K562 (cell line): ENCODE measurements at regions not wholly inside any gene's neighbourhood (a gene's known extent, or its start where the extent isn't known, plus 50 kb on each side); places are given as distances from the start of the nearest gene placed in this dataset.

Source experiments
- ATAC-seq: fragments of 200-7000 bp; cut with Tn5 transposase; 3 replicates; pipeline ENCODE4 v1.9.1; 2020; ENCODE audit warnings: moderate library complexity
- BruUV-seq: library from RNA; stranded (reverse); fragments of 400-500 nt; replicated peaks from 2 replicates; lab custom pipeline; 2021; lab: Mats Ljungman, UMichigan
- CTCF ChIA-PET: fragments of 300-600 bp; formaldehyde crosslinking; extraction: SDS; loops from one replicate; lab custom pipeline; 2021; ENCODE audit warnings: low intra/inter-chr PET ratio; lab: Yijun Ruan, JAX
- POLR2A ChIA-PET: fragments of 300-600, 350-650 bp; sonication (Branson Sonifier 250); formaldehyde crosslinking; extraction: SDS; loops from one replicate; lab custom pipeline; 2021; ENCODE audit warnings: antibody characterized with exemption, inconsistent platforms; lab: Yijun Ruan, JAX
- DNase-seq, 4 experiments: peaks; one replicate each; pipeline versions ENCODE4 v3.0.0 to v3.0.0-alpha.2; 2011 to 2018; ENCODE audit warnings: low spot score in 3 of 4, mixed read lengths in 3 of 4; ENCODE audit errors: extremely low read depth in 1 of 4
- FAIRE-seq: peaks from 2 replicates; lab custom pipeline; 2011; peaks lifted over from hg19 to GRCh38; lab: Jason Lieb, UNC
- H2AFZ ChIP-seq: 2 replicates; pipeline ENCODE4 v1.6.0; 2011; ENCODE audit warnings: low read depth, low read length, control low read depth, inconsistent platforms
- H3K27ac ChIP-seq: fragments of 200-600 bp; 3 replicates; pipeline ENCODE4 v1.8.0; 2011; ENCODE audit warnings: low read depth, mild to moderate bottlenecking, control low read depth, inconsistent platforms, low read length, moderate library complexity, mixed read lengths; ENCODE audit errors: extremely low read depth
- H3K27me3 ChIP-seq, 2 experiments: fragments of 300-600 bp in 1 of 2; 2 replicates in 1 of 2; 3 replicates in 1 of 2; pipeline versions ENCODE4 v1.6.0 to v1.8.0; 2011; ENCODE audit warnings: inconsistent platforms in 2 of 2, low read length in 2 of 2, mild to moderate bottlenecking in 1 of 2, mixed read lengths in 1 of 2, moderate library complexity in 1 of 2; ENCODE audit not compliant: control insufficient read depth in 2 of 2, insufficient read depth in 2 of 2
- H3K36me3 ChIP-seq: fragments of 300-600 bp; 3 replicates; pipeline ENCODE4 v1.8.0; 2011; ENCODE audit warnings: mild to moderate bottlenecking, low read length, inconsistent platforms; ENCODE audit not compliant: control insufficient read depth, insufficient read depth
- H3K4me1 ChIP-seq, 2 experiments: fragments of 200-600 bp in 1 of 2; replicated peaks in 1 of 2; 2 replicates in 1 of 2; 3 replicates in 1 of 2; pipeline versions ENCODE4 v1.5.1 to v1.8.0; 2011; ENCODE audit warnings: inconsistent platforms in 2 of 2, low read length in 2 of 2, mild to moderate bottlenecking in 1 of 2, mixed read lengths in 1 of 2, moderate library complexity in 1 of 2; ENCODE audit not compliant: control insufficient read depth in 2 of 2, insufficient read depth in 2 of 2
- H3K4me2 ChIP-seq: 2 replicates; pipeline ENCODE4 v1.6.1; 2011; ENCODE audit warnings: low read length, control low read depth, inconsistent platforms, mixed read lengths; ENCODE audit not compliant: insufficient read depth
- H3K4me3 ChIP-seq: fragments of 200-600 bp; sonication (generic), shearing (Covaris generic); 2 replicates; pipeline ENCODE4 v1.5.1; 2016; ENCODE audit warnings: control low read depth, inconsistent platforms
- H3K79me2 ChIP-seq: fragments of 200-600 bp; 3 replicates; pipeline ENCODE4 v1.8.0; 2011; ENCODE audit warnings: low read length, inconsistent platforms; ENCODE audit not compliant: control insufficient read depth, insufficient read depth
- H3K9ac ChIP-seq, 2 experiments: 2 replicates each; pipeline versions ENCODE4 v1.6.0 to v1.6.1; 2011; ENCODE audit warnings: low read depth in 2 of 2, low read length in 2 of 2, control low read depth in 1 of 2, inconsistent platforms in 1 of 2, mild to moderate bottlenecking in 1 of 2, mixed read lengths in 1 of 2; ENCODE audit not compliant: insufficient read depth in 1 of 2
- H3K9me1 ChIP-seq: one replicate; pipeline ENCODE4 v1.6.0; 2011; ENCODE audit warnings: inconsistent platforms, mild to moderate bottlenecking, low read length, moderate library complexity; ENCODE audit not compliant: control insufficient read depth, insufficient read depth
- H3K9me3 ChIP-seq: replicated peaks from 2 replicates; pipeline ENCODE4 v1.5.1; 2011; ENCODE audit warnings: low read depth, low read length, inconsistent platforms; ENCODE audit not compliant: control insufficient read depth, insufficient read depth
- H4K20me1 ChIP-seq: replicated peaks from 2 replicates; pipeline ENCODE4 v1.6.1; 2011; ENCODE audit warnings: low read length, inconsistent platforms, mixed read lengths; ENCODE audit not compliant: control insufficient read depth, insufficient read depth
- GABPA ChIP-seq: fragments of 200-800 bp; sonication (Bioruptor generic); conservative IDR thresholded peaks from 2 replicates; pipeline ENCODE4 v1.6.1; 2016; ENCODE audit warnings: low read depth, missing genetic modification characterization, missing compliant biosample characterization
- HOXB6 ChIP-seq: fragments of 250-450 bp; sonication (Bioruptor Pico); IDR thresholded peaks from 2 replicates; pipeline ENCODE4 v1.5.1; 2022; ENCODE audit warnings: mild to moderate bottlenecking, borderline replicate concordance
- NELFE ChIP-seq: IDR thresholded peaks from 2 replicates; pipeline ENCODE4 v1.6.1; 2011; ENCODE audit warnings: mild to moderate bottlenecking; ENCODE audit not compliant: insufficient read depth, insufficient read length
- SRSF9 ChIP-seq: fragments of 200-400 bp; formaldehyde crosslinking; IDR thresholded peaks from 2 replicates; pipeline ENCODE4 v1.6.1; 2017; ENCODE audit warnings: low read depth, low read length, borderline replicate concordance
- ZKSCAN1 ChIP-seq: fragments of 150-350 bp; IDR thresholded peaks from 2 replicates; pipeline ENCODE4 v1.6.1; 2016; ENCODE audit warnings: low read depth, low read length
- ZNF133 ChIP-seq: fragments of 250-450 bp; sonication (Bioruptor Pico); IDR thresholded peaks from 2 replicates; pipeline ENCODE4 v1.4.0; 2020; ENCODE audit warnings: mild to moderate bottlenecking
- WGBS: fragments of 100-300 bp; shearing (Covaris generic); methylation state at CpG from one replicate; pipeline ENCODE4 v1.1.6; 2016; ENCODE audit warnings: low coverage, mixed read lengths; ENCODE audit not compliant: insufficient coverage; ENCODE audit errors: missing lambda C conversion rate; 5-methylcytosine and 5-hydroxymethylcytosine counted together
- in situ Hi-C: fragments of 300-500 bp; cut with MboI; formaldehyde crosslinking; loops from 4 replicates; pipeline ENCODE4 v1.15.0; 2018; ENCODE audit warnings: inconsistent platforms, mixed read lengths
- intact Hi-C: fragments of 100-400 bp; cut with micrococcal nuclease; formaldehyde crosslinking; loops from 2 replicates; pipeline ENCODE4 v1.14.2; 2022
- TF ChIP-seq, protein P1 (sequence below): fragments of 450-650 bp; IDR thresholded peaks from 2 replicates; pipeline ENCODE4 v1.6.1; 2016; ENCODE audit warnings: mild to moderate bottlenecking, moderate library complexity
- TF ChIP-seq, protein P2 (sequence below): fragments of 450-650 bp; IDR thresholded peaks from 2 replicates; pipeline ENCODE4 v1.6.1; 2016; ENCODE audit warnings: missing biosample characterization, missing genetic modification characterization
- TF ChIP-seq, protein P3 (sequence below): fragments of 450-650 bp; IDR thresholded peaks from 2 replicates; pipeline ENCODE4 v1.7.0; 2016; ENCODE audit warnings: borderline replicate concordance

DNA sequence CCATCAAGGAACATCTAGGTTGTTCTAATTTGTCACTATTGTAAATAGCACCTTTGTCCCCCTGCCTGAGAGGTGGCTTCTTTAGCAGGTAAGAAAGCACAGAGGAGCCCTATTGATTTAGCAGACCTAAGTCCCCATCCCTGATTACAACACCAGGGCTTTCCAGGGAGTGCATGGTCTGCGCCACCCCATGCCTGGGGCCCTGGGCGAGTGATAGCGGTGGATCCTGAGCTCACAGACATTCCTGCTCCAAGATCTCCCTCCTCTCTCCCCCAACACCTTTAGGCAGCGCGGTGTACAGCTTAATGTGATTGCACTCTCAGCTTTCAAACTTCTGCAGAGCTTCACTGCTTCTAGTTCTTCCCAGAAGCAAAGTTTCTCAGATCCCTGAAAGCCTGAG, 67.4 kb upstream of the WWC1 start:
- no peak overlapping the region for H2AFZ ChIP-seq
- BruUV-seq = no TSS peak
- no peaks in the 10 kb centered on the region for H3K27me3 ChIP-seq
- no peaks in the 10 kb centered on the region for H3K9me1 ChIP-seq
- DNase-seq (no peak), ATAC-seq (no peak), FAIRE-seq (no peak)
- no peaks in the 10 kb centered on the region for H3K4me1 ChIP-seq
- no peak overlapping the region for H3K4me3 ChIP-seq
- 3% methylated on average over 5 of the region's 5 CpGs for WGBS
- no peaks in the 10 kb centered on the region for H3K36me3 ChIP-seq
- no peaks in the 10 kb centered on the region for H3K79me2 ChIP-seq
- in situ Hi-C loops = loop anchor here (10.0 kb wide), 1 partner anchor 499 kb away; no protein-coding TSS in a partner anchor
- POLR2A ChIA-PET = interaction anchor here (0.6 kb wide), 1 partner anchor 993 kb away, joined by 5 read pairs; no protein-coding TSS in a partner anchor
- no peaks in the 10 kb centered on the region for H4K20me1 ChIP-seq
- no peak overlapping the region for H3K27ac ChIP-seq
- no peak overlapping the region for H3K9ac ChIP-seq
- no peaks in the 10 kb centered on the region for H3K9me3 ChIP-seq
- CTCF ChIA-PET = no interaction called here
- intact Hi-C loops = no loop called here
- H3K4me2 ChIP-seq = no peak overlapping the region
- TF ChIP-seq, protein P1, sequence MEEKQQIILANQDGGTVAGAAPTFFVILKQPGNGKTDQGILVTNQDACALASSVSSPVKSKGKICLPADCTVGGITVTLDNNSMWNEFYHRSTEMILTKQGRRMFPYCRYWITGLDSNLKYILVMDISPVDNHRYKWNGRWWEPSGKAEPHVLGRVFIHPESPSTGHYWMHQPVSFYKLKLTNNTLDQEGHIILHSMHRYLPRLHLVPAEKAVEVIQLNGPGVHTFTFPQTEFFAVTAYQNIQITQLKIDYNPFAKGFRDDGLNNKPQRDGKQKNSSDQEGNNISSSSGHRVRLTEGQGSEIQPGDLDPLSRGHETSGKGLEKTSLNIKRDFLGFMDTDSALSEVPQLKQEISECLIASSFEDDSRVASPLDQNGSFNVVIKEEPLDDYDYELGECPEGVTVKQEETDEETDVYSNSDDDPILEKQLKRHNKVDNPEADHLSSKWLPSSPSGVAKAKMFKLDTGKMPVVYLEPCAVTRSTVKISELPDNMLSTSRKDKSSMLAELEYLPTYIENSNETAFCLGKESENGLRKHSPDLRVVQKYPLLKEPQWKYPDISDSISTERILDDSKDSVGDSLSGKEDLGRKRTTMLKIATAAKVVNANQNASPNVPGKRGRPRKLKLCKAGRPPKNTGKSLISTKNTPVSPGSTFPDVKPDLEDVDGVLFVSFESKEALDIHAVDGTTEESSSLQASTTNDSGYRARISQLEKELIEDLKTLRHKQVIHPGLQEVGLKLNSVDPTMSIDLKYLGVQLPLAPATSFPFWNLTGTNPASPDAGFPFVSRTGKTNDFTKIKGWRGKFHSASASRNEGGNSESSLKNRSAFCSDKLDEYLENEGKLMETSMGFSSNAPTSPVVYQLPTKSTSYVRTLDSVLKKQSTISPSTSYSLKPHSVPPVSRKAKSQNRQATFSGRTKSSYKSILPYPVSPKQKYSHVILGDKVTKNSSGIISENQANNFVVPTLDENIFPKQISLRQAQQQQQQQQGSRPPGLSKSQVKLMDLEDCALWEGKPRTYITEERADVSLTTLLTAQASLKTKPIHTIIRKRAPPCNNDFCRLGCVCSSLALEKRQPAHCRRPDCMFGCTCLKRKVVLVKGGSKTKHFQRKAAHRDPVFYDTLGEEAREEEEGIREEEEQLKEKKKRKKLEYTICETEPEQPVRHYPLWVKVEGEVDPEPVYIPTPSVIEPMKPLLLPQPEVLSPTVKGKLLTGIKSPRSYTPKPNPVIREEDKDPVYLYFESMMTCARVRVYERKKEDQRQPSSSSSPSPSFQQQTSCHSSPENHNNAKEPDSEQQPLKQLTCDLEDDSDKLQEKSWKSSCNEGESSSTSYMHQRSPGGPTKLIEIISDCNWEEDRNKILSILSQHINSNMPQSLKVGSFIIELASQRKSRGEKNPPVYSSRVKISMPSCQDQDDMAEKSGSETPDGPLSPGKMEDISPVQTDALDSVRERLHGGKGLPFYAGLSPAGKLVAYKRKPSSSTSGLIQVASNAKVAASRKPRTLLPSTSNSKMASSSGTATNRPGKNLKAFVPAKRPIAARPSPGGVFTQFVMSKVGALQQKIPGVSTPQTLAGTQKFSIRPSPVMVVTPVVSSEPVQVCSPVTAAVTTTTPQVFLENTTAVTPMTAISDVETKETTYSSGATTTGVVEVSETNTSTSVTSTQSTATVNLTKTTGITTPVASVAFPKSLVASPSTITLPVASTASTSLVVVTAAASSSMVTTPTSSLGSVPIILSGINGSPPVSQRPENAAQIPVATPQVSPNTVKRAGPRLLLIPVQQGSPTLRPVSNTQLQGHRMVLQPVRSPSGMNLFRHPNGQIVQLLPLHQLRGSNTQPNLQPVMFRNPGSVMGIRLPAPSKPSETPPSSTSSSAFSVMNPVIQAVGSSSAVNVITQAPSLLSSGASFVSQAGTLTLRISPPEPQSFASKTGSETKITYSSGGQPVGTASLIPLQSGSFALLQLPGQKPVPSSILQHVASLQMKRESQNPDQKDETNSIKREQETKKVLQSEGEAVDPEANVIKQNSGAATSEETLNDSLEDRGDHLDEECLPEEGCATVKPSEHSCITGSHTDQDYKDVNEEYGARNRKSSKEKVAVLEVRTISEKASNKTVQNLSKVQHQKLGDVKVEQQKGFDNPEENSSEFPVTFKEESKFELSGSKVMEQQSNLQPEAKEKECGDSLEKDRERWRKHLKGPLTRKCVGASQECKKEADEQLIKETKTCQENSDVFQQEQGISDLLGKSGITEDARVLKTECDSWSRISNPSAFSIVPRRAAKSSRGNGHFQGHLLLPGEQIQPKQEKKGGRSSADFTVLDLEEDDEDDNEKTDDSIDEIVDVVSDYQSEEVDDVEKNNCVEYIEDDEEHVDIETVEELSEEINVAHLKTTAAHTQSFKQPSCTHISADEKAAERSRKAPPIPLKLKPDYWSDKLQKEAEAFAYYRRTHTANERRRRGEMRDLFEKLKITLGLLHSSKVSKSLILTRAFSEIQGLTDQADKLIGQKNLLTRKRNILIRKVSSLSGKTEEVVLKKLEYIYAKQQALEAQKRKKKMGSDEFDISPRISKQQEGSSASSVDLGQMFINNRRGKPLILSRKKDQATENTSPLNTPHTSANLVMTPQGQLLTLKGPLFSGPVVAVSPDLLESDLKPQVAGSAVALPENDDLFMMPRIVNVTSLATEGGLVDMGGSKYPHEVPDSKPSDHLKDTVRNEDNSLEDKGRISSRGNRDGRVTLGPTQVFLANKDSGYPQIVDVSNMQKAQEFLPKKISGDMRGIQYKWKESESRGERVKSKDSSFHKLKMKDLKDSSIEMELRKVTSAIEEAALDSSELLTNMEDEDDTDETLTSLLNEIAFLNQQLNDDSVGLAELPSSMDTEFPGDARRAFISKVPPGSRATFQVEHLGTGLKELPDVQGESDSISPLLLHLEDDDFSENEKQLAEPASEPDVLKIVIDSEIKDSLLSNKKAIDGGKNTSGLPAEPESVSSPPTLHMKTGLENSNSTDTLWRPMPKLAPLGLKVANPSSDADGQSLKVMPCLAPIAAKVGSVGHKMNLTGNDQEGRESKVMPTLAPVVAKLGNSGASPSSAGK = no peak
- TF ChIP-seq SRSF9 = no peak
- TF ChIP-seq NELFE = no peak
- no peak for TF ChIP-seq ZKSCAN1
- no peak for TF ChIP-seq HOXB6 (CRISPR knock-in tag)
- TF ChIP-seq, protein P2, sequence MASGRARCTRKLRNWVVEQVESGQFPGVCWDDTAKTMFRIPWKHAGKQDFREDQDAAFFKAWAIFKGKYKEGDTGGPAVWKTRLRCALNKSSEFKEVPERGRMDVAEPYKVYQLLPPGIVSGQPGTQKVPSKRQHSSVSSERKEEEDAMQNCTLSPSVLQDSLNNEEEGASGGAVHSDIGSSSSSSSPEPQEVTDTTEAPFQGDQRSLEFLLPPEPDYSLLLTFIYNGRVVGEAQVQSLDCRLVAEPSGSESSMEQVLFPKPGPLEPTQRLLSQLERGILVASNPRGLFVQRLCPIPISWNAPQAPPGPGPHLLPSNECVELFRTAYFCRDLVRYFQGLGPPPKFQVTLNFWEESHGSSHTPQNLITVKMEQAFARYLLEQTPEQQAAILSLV (tag) = no peak
- TF ChIP-seq, protein P3, sequence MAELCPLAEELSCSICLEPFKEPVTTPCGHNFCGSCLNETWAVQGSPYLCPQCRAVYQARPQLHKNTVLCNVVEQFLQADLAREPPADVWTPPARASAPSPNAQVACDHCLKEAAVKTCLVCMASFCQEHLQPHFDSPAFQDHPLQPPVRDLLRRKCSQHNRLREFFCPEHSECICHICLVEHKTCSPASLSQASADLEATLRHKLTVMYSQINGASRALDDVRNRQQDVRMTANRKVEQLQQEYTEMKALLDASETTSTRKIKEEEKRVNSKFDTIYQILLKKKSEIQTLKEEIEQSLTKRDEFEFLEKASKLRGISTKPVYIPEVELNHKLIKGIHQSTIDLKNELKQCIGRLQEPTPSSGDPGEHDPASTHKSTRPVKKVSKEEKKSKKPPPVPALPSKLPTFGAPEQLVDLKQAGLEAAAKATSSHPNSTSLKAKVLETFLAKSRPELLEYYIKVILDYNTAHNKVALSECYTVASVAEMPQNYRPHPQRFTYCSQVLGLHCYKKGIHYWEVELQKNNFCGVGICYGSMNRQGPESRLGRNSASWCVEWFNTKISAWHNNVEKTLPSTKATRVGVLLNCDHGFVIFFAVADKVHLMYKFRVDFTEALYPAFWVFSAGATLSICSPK = no peak
- no peak for TF ChIP-seq GABPA (tag)
- no peak for TF ChIP-seq ZNF133
